ENCODE measurements at regions not wholly inside any gene's neighbourhood (a gene's known extent, or its start where the extent isn't known, plus 50 kb on each side); places are given as distances from the start of the nearest gene placed in this dataset.

DNA sequence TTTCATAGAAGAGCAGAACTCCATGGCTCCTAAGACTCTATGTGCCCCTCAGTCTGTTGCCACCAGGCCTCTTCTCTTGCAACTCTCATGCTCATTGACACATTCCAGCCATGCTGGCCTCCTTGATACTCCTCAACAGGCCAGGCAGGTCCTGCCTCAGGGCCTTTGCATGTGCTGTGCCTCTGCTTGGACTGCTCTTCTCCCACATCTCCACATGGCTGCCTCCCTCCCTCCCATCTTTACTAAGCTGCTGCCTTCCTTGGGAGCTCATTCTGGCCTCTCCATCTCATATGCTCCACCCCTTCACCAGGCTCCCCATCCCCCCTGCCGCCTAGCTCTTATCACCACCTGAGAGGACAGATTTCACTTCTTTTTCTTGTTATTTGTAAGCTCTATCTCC, 103.8 kb upstream of the GPR26 start:
- H3K27ac ChIP-seq: no peak overlapping the region
- TF ChIP-seq, protein P1, sequence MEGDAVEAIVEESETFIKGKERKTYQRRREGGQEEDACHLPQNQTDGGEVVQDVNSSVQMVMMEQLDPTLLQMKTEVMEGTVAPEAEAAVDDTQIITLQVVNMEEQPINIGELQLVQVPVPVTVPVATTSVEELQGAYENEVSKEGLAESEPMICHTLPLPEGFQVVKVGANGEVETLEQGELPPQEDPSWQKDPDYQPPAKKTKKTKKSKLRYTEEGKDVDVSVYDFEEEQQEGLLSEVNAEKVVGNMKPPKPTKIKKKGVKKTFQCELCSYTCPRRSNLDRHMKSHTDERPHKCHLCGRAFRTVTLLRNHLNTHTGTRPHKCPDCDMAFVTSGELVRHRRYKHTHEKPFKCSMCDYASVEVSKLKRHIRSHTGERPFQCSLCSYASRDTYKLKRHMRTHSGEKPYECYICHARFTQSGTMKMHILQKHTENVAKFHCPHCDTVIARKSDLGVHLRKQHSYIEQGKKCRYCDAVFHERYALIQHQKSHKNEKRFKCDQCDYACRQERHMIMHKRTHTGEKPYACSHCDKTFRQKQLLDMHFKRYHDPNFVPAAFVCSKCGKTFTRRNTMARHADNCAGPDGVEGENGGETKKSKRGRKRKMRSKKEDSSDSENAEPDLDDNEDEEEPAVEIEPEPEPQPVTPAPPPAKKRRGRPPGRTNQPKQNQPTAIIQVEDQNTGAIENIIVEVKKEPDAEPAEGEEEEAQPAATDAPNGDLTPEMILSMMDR (IDR thresholded peaks at IDR 0.05): no peak
- no peak for TF ChIP-seq ZFX (IDR thresholded peaks at IDR 0.05; ENCODE audit: borderline replicate concordance)

DNA sequence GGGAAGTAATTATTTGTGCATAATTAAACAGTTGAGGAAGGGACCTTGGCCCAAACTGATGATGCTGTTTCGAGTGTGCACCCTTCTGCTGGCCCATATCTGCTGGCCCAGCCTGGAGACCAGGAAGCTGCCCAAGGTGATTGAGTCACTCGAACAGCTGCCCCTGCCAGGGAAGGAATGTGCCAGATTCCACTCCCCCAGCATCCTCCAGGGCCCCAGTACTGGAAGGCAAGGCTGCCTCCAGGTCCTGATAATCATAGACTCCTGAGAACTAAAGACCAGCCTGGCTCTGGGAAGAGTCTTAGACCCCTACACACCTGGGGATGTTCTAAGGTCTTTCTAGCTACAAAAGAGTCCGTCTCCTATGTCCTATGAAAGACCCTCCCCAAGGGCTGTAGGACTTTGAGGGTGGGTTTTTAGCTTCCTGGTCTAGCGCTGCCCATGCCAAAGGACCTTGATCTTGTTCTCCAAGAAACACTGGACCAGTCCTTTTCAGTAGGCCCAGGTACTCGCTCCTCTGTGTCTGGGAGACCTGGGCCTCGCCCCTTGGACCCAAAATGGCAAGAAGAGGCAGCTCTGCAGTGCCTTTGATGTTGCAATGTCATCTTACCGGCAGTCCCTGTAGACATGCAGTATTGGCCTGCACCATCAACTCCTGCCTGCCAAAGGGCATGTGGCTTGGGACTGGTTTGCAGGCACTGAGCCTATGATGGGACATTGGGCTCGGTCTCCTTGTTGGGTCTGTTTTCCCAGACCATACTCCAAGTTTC, 103.2 kb upstream of the GPR26 start:
- no peak overlapping the region for H3K27ac ChIP-seq
- no peak for TF ChIP-seq ZFX (IDR thresholded peaks at IDR 0.05; ENCODE audit: borderline replicate concordance)
- TF ChIP-seq, protein P1 (IDR thresholded peaks at IDR 0.05): no peak

DNA sequence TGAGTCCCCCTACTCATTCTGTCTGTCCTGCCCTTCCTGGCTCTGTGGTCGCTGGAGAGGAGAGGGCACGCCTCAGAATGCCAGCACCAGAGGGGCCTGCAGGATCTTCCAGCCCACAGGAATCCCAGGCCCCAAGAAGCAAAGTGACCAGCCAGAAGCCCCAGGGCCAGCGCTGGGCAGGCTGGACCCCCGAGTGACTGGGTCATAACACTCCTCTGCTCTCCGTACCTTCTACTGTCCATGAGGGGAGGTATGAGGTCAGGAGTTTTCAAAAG, 102.6 kb upstream of the GPR26 start:
- TF ChIP-seq, protein P1 (IDR thresholded peaks at IDR 0.05): no peak
- no peak for TF ChIP-seq ZFX (IDR thresholded peaks at IDR 0.05; ENCODE audit: borderline replicate concordance)
- H3K27ac ChIP-seq: no peak overlapping the region

DNA sequence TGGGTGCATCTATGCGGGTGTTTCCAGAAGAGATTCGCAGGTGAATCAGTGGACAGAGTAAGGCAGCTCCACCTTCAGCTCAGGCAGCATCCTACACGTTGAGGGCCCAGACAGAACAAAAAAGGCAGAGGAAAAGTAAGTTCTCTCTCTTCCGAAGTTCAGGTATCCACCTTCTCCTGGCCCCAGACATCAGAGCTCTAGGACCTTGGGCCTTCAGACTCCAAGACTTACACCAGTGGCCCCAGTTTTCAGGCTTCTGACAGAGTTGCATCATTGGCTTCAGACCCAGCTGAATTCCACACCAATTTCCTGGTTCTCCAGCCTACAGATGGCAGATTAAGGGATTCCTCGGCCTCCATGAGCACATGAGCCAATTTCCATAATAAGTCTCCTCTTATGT, 102.2 kb upstream of the GPR26 start:
- TF ChIP-seq, protein P1 (IDR thresholded peaks at IDR 0.05): no peak
- TF ChIP-seq ZFX (IDR thresholded peaks at IDR 0.05; ENCODE audit: borderline replicate concordance): no peak
- H3K27ac ChIP-seq: no peak overlapping the region

DNA sequence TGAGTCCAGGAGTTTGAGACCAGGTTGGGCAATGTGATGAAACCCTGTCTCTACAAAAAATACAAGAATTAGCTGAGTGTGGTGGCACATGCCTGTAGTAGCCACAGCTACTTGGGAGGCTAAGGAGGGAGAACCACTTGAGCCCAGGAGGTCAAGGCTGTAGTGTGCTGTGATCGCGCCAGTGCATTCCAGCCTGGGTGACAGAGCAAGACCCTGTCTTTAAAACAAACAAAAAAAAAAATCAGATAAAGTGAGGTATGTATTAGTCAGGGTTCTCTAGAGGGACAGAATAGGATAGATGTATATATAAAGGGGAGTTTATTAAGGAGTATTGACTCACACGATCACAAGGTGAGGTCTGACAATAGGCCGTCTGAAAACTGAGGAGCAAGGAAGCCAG, 101.5 kb upstream of the GPR26 start:
- H3K27ac ChIP-seq: no peak overlapping the region
- TF ChIP-seq ZFX (IDR thresholded peaks at IDR 0.05; ENCODE audit: borderline replicate concordance): no peak
- TF ChIP-seq, protein P1 (IDR thresholded peaks at IDR 0.05): no peak

DNA sequence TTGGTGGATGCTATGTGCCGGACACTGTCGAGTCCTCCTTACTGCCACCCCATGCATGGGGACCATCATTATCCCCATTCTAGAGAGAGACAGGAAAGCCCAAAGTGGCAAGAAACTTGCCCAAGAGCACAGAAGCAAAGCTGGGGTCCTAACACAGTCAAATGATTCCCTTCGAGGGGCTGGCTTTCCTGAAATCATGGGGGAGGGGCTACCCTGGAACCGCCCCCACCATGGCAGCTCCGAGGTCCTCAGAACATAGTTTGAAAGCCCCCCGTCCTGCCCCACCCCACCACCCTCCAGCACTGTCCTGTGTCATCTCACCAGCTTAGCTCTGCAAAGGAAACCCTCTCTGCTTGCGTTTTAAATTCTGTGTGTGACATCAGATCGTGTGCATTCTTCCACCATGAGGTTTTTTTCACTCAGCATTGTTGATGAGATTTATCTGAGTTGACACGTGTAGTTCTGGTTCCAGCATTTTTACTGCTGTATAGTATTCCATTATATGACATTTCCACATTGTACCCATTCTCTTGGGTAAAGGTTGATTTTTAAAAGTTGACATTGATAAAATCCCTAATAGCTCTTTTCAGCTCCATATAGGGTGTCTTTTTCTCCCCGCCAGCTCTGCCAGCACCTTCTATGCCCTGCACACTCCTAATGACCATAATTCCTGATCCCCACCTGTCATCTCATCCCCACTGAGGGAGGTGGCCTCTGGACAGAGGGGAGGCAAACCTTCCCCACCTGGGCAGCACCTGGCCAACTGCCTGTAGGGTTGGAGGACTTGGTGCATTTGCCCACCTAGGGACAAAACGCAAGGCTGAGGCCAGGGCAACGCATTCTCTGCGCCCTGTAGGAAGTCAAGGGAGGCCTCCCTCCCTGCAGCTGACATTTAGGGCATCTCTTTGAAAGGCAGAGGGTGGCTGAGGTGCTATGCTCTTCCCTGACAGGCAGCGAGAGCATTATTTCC, 100.2 kb upstream of the GPR26 start:
- TF ChIP-seq, protein P1 (IDR thresholded peaks at IDR 0.05): no peak
- no peak for TF ChIP-seq ZFX (IDR thresholded peaks at IDR 0.05; ENCODE audit: borderline replicate concordance)
- H3K27ac ChIP-seq: no peak overlapping the region
